SU-DHL-6 (cell line): ENCODE measurements at regions not wholly inside any gene's neighbourhood (a gene's known extent, or its start where the extent isn't known, plus 50 kb on each side); places are given as distances from the start of the nearest gene placed in this dataset.
"Not testable (repeated sequence)": the region's sequence is repeated elsewhere in the genome, so short reads cannot be mapped to it uniquely, and the experiment has no call there.

ENCODE experiments used
- H2AFZ ChIP-seq: fragments of 200-600 bp; sonication (generic); 2 replicates; pipeline ENCODE4 v1.6.1; 2014; ENCODE audit warnings: low read depth, mild to moderate bottlenecking, moderate library complexity, mixed read lengths, antibody characterized with exemption, low read length; ENCODE audit not compliant: severe bottlenecking
- H3F3A ChIP-seq: fragments of 200-600 bp; shearing (Covaris generic); 2 replicates; pipeline ENCODE4 v1.6.0; 2016; ENCODE audit warnings: antibody characterized with exemption, mild to moderate bottlenecking; ENCODE audit not compliant: insufficient read depth
- H3K27ac ChIP-seq: fragments of 200-600 bp; sonication (generic); 2 replicates; pipeline ENCODE4 v1.5.1; 2016; ENCODE audit warnings: low read depth, mild to moderate bottlenecking, low read length, moderate library complexity, mixed read lengths
- H3K27me3 ChIP-seq: fragments of 200-600 bp; sonication (generic), shearing (Covaris generic); 2 replicates; pipeline ENCODE4 v1.6.0; 2014; ENCODE audit warnings: mild to moderate bottlenecking, low read length
- H3K36me3 ChIP-seq: fragments of 200-600 bp; sonication (generic); 2 replicates; pipeline ENCODE4 v1.6.1; 2014; ENCODE audit warnings: mild to moderate bottlenecking, low read length, mixed read lengths
- H3K4me2 ChIP-seq: fragments of 300-600, 200-600 bp; shearing (Covaris generic), sonication (generic); 2 replicates; pipeline ENCODE4 v1.6.0; 2014; ENCODE audit warnings: low read length, low read depth, mild to moderate bottlenecking; ENCODE audit not compliant: poor library complexity, severe bottlenecking
- H3K4me3 ChIP-seq: fragments of 200-600 bp; sonication (generic); 2 replicates; pipeline ENCODE4 v1.5.1; 2014; ENCODE audit warnings: antibody characterized with exemption, low read length, mild to moderate bottlenecking, mixed read lengths; ENCODE audit not compliant: insufficient read depth, poor library complexity, severe bottlenecking
- H3K79me2 ChIP-seq: fragments of 200-600 bp; sonication (generic); 2 replicates; pipeline ENCODE4 v1.6.1; 2014; ENCODE audit warnings: mild to moderate bottlenecking, low read length, moderate library complexity; ENCODE audit not compliant: insufficient read depth
- H3K9ac ChIP-seq: fragments of 200-600 bp; sonication (generic); 2 replicates; pipeline ENCODE4 v1.7.0; 2014; ENCODE audit warnings: mild to moderate bottlenecking, low read length
- H3K9me2 ChIP-seq: fragments of 200-600 bp; sonication (generic); replicated peaks from 2 replicates; pipeline ENCODE4 v1.6.1; 2014; ENCODE audit warnings: low read length; ENCODE audit not compliant: insufficient read depth
- H3K9me3 ChIP-seq: fragments of 200-600 bp; sonication (generic); 2 replicates; pipeline ENCODE4 v1.6.1; 2014; ENCODE audit warnings: low read length, mixed read lengths; ENCODE audit not compliant: insufficient read depth
- H4K20me1 ChIP-seq: fragments of 200-600 bp; sonication (generic); 2 replicates; pipeline ENCODE4 v1.6.1; 2014; ENCODE audit warnings: low read depth, mild to moderate bottlenecking, antibody characterized with exemption, low read length, moderate library complexity, mixed read lengths
- CTCF ChIP-seq: fragments of 200-600 bp; sonication (generic); IDR thresholded peaks from one replicate; pipeline ENCODE4 v1.5.1; 2017; ENCODE audit warnings: antibody characterized with exemption, mild to moderate bottlenecking, low read length, moderate library complexity; ENCODE audit not compliant: insufficient read depth, poor library complexity, severe bottlenecking
- EZH2phosphoT487 ChIP-seq: fragments of 200-600 bp; sonication (generic), shearing (Covaris generic); conservative IDR thresholded peaks from 2 replicates; pipeline ENCODE4 v1.6.1; 2018; ENCODE audit warnings: mild to moderate bottlenecking, antibody characterized with exemption, low read length, moderate library complexity, mixed read lengths

GRCh38 chr7:25739143-25739542 is 412.9 kb upstream of the NFE2L3 start:
- Histone ChIP-seq H3K4me3 (no peak overlapping the region), H4K20me1 (no peaks in the 10 kb centered on the region), H2AFZ (no peak overlapping the region), H3K4me2 (no peak overlapping the region), H3F3A (no peaks in the 10 kb centered on the region), H3K27ac (no peak overlapping the region), H3K9ac (no peak overlapping the region), H3K27me3 (no peaks in the 10 kb centered on the region), H3K9me3 (no peaks in the 10 kb centered on the region), H3K9me2 (no peaks in the 10 kb centered on the region), H3K79me2 (no peaks in the 10 kb centered on the region), H3K36me3 (no peaks in the 10 kb centered on the region)
- TF ChIP-seq EZH2phosphoT487 = no peak
- TF ChIP-seq CTCF = no peak

- Histone ChIP-seq H3K9ac (no peak overlapping the region), H3K9me2 (no peaks in the 10 kb centered on the region), H2AFZ (no peak overlapping the region), H3K4me3 (no peak overlapping the region), H3F3A (no peaks in the 10 kb centered on the region), H3K9me3 (no peaks in the 10 kb centered on the region), H3K79me2 (no peaks in the 10 kb centered on the region), H4K20me1 (no peaks in the 10 kb centered on the region), H3K36me3 (no peaks in the 10 kb centered on the region), H3K27me3 (no peaks in the 10 kb centered on the region), H3K27ac (no peak overlapping the region), H3K4me2 (no peak overlapping the region)
- TF ChIP-seq EZH2phosphoT487 = no peak
- TF ChIP-seq CTCF = no peak
These were observed 409.7 kb upstream of the NFE2L3 start for GRCh38 chr7:25742316-25742715.

- H2AFZ ChIP-seq, H3K4me2 ChIP-seq, H3K9me3 ChIP-seq, H3K79me2 ChIP-seq, H3K36me3 ChIP-seq, H3K9me2 ChIP-seq, H3K27ac ChIP-seq, H3K27me3 ChIP-seq, H3K9ac ChIP-seq, H3F3A ChIP-seq, H3K4me3 ChIP-seq, H4K20me1 ChIP-seq: not testable (repeated sequence)
These were observed 408.1 kb upstream of the NFE2L3 start for GRCh38 chr7:25743670-25744451.

- Histone ChIP-seq H4K20me1 (no peaks in the 10 kb centered on the region), H3K4me2 (no peak overlapping the region), H3K9ac (no peak overlapping the region), H3K9me2 (no peaks in the 10 kb centered on the region), H3K27ac (no peak overlapping the region), H3K4me3 (no peak overlapping the region), H3F3A (no peaks in the 10 kb centered on the region), H3K9me3 (no peaks in the 10 kb centered on the region), H2AFZ (no peak overlapping the region), H3K79me2 (no peaks in the 10 kb centered on the region), H3K27me3 (no peaks in the 10 kb centered on the region), H3K36me3 (no peaks in the 10 kb centered on the region)
- TF ChIP-seq EZH2phosphoT487 (no peak), CTCF (no peak)
These were observed 401.1 kb upstream of the NFE2L3 start for GRCh38 chr7:25750744-25751508.
